Lower leg skin (tissue), 4 donors: ENCODE measurements at regions not wholly inside any gene's neighbourhood (a gene's known extent, or its start where the extent isn't known, plus 50 kb on each side); places are given as distances from the start of the nearest gene placed in this dataset.
"Not testable (repeated sequence)": the region's sequence is repeated elsewhere in the genome, so short reads cannot be mapped to it uniquely, and the experiment has no call there.

Source experiments
- DNase-seq, 2 donors: peaks; one replicate each; pipeline ENCODE4 v3.0.0-alpha.2; 2019; ENCODE audit warnings: low spot score in 2 of 2
- H3K4me3 ChIP-seq: fragments of 200-600 bp; sonication (generic); 2 replicates; pipeline ENCODE4 v1.5.1; 2017; ENCODE audit warnings: mild to moderate bottlenecking, low read depth; ENCODE audit not compliant: poor library complexity, severe bottlenecking
- POLR2A ChIP-seq, 2 donors: fragments of 450-650 bp; IDR thresholded peaks; one replicate each; pipeline ENCODE4 v1.6.1; 2016 to 2017; ENCODE audit warnings: antibody characterized with exemption in 2 of 2, mild to moderate bottlenecking in 1 of 2, moderate library complexity in 1 of 2
- WGBS, 2 donors: methylation state at CpG; one replicate each; pipeline ENCODE4 v1.1.5; 2018; 5-methylcytosine and 5-hydroxymethylcytosine counted together
- intact Hi-C: fragments of 100-400 bp; cut with DNase I; formaldehyde crosslinking; loops from one replicate; pipeline ENCODE4 v1.15.0; 2023; ENCODE audit warnings: low total_unique reads
- TF ChIP-seq, protein P1 (sequence below), 3 donors: fragments of 450-650 bp; IDR thresholded peaks; one replicate each; pipeline ENCODE4 v1.5.1; 2016; ENCODE audit warnings: antibody characterized with exemption in 3 of 3, mild to moderate bottlenecking in 3 of 3, moderate library complexity in 2 of 3

DNA sequence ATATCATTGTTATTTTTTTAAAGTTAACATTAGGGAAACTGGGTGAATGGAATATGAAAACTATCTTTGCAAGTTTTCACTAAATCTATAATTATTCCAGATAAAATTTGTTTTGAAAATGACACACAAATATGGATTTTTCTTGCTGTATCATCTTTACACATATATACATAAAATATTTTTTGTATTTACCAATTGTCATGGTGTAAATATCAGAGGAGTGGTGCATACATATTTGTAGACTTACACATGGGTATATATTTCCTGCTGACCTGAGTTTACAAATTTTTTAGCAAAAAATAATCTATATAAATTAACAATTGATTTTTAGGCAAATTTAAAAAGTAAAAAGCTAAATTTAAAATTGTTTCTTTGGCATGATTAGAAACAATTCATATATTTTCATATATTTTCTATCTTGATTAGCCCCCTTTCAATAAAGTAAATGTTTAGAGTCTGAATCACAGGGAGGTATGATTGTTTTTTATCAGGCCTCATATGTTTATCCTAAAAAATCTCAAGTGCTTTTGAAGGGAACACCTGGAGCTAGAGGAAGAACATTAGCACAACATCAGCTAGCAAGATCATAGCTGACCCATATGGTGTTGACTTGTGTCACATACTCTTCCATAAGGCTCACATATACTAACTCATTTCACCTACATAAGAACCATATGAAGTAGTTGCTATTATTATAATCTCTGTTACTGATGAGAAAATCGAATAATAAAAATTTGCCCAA, 671.8 kb upstream of the GJE1 start:
- TF ChIP-seq POLR2A (IDR thresholded peaks at IDR 0.05), result no peak
- TF ChIP-seq, protein P1, sequence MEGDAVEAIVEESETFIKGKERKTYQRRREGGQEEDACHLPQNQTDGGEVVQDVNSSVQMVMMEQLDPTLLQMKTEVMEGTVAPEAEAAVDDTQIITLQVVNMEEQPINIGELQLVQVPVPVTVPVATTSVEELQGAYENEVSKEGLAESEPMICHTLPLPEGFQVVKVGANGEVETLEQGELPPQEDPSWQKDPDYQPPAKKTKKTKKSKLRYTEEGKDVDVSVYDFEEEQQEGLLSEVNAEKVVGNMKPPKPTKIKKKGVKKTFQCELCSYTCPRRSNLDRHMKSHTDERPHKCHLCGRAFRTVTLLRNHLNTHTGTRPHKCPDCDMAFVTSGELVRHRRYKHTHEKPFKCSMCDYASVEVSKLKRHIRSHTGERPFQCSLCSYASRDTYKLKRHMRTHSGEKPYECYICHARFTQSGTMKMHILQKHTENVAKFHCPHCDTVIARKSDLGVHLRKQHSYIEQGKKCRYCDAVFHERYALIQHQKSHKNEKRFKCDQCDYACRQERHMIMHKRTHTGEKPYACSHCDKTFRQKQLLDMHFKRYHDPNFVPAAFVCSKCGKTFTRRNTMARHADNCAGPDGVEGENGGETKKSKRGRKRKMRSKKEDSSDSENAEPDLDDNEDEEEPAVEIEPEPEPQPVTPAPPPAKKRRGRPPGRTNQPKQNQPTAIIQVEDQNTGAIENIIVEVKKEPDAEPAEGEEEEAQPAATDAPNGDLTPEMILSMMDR (IDR thresholded peaks at IDR 0.05), result no peak
- no peak overlapping the region for H3K4me3 ChIP-seq
- no peak for DNase-seq
- intact Hi-C loops, result no loop called here
- 81 to 89% methylated on average over 1 of the region's 1 CpG for WGBS, 2 donors

DNA sequence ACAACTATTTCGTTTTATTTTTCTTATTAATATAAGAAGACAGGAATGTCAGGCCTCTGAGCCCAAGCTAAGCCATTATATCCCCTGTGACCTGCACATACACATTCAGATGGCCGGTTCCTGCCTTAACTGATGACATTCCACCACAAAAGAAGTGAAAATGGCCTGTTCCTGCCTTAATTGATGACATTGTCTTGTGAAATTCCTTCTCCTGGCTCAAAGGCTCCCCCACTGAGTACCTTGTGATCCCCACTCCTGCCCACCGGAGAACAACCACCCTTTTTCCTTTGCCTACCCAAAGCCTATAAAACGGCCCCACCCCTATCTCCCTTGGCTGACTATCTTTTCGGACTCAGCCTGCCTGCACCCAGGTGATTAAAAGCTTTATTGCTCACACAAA, 672.5 kb upstream of the GJE1 start:
- H3K4me3 ChIP-seq, intact Hi-C loops, DNase-seq: not testable (repeated sequence)
- WGBS, 2 donors, result 82 to 86% methylated on average over 5 of the region's 5 CpGs

DNA sequence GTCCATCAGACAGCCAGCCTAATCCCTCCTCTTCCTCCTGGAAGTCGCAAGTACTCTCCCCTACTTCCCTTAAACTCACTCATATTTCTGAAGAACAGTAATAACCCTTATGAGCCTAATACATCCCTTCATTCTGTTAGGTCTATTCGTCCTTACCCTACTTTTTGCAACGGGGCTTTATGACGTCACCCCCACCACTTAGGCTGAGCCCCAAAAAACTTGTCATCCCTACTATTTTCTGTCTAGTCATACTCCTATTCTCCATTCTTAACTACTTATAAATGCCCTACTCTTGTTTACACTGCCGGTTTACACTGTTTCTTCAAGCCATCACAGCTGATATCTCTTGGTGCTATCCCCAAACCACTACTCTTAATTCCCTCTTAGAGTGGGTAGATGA, 674.7 kb upstream of the GJE1 start:
- DNase-seq, H3K4me3 ChIP-seq, intact Hi-C loops: not testable (repeated sequence)
- WGBS, 2 donors, result 94% methylated on average over 5 of the region's 5 CpGs

DNA sequence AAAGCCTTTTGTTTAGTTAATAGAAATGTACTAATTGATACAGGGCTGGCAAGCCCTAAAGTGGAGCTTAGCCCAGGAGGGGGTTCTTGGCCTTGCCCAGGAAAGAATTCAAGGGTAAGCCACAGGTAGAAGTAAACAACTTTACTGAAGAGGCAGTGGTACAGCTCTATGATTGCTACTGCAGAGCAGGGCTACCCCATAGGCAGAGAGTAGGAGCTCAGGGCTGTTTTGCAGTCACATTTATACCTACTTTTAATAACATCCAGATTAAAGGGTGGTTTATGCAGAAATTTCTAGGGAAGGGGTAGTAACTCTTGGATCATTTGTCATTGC, 680.4 kb upstream of the GJE1 start:
- intact Hi-C loops, result no loop called here
- no peak for DNase-seq
- no peak overlapping the region for H3K4me3 ChIP-seq
- TF ChIP-seq POLR2A (IDR thresholded peaks at IDR 0.05), result no peak
- TF ChIP-seq, protein P1 (IDR thresholded peaks at IDR 0.05), result no peak

DNA sequence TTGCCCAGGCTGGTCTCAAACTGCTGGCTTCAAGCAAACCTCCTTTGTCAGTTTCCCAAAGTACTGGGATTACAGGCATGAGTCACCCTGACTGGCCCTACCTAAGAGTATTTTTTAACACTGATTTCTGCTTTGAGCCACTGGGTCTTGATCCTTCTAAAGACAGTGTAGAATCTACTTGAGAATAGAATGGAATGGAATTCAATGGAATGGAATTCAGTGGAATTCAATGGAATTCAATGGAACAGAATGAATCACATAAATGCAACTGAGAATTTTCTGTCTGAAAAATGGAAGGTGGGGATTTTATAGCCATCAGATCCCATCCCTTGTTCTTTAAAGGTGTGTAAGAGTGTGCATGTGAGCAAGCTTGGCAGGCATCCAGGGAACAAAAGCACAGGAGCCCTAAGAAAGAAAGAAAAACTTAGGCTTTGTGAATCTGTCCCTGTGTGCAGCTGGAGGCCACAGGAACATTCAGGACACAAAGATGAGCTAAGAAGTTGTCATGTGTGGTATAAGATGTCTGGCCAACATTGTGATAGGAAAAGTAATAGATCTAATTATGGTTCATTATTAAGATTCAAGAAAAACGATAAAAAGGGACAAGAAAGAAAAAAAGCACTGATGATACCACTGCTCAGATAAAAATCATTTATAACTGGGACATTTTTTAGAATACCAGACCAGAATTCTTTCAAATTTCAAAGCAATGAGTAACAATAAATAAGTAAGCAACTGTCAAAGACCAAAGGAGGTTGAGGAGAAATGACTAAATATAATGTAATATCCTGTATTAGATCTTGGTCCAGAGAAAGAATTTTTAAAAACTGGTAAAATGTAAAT, 681.0 kb upstream of the GJE1 start:
- H3K4me3 ChIP-seq, result no peak overlapping the region
- intact Hi-C loops, result no loop called here
- DNase-seq, result no peak
- WGBS, 2 donors, result 47 to 60% methylated on average over 1 of the region's 1 CpG
- TF ChIP-seq, protein P1 (IDR thresholded peaks at IDR 0.05), result no peak
- TF ChIP-seq POLR2A (IDR thresholded peaks at IDR 0.05), result no peak

DNA sequence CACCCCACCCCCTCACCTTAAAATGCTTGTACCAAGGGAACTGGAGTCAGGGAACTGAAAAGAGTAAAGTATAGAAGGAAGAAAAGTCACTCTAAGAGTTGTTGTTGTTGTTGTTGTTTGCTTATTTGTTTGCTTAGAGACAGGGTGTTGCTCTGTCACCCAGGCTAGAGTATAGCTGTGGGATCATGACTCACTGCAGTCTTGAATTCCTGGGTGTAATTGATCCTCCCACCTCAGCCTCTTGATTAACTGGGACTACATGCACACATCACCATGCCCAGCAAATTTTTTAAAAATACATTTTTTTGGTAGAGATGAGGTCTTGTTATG, 681.6 kb upstream of the GJE1 start:
- no peak for DNase-seq
- TF ChIP-seq POLR2A (IDR thresholded peaks at IDR 0.05), result no peak
- TF ChIP-seq, protein P1 (IDR thresholded peaks at IDR 0.05), result no peak
- no peak overlapping the region for H3K4me3 ChIP-seq
- intact Hi-C loops, result no loop called here
